ENCODE measurements at regions not wholly inside any gene's neighbourhood (a gene's known extent, or its start where the extent isn't known, plus 50 kb on each side); places are given as distances from the start of the nearest gene placed in this dataset.

DNA sequence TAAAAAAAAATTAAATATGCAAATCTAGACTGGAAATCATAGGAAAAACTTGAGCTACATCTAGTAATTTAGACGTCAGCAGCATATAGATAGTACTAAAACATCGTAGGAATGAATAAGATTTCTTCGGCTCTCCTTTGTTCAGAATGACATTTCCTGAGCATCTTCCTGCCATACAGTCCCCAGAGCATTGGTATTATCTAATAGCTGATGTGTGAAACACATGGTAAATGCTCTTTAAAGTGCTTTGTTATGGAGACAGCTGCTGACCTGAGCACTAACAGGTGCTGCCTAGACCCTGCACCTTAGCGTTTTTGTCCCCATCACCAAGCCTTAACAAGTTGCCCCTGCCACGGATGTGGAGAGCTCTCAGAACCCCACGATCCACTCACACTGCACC is 692.3 kb upstream of the PIK3C3 start:
- Histone ChIP-seq H3K4me1 (ENCODE audit: insufficient read depth) (no peaks in the 10 kb centered on the region), H3K36me3 (no peaks in the 10 kb centered on the region), H3K27me3 (no peaks in the 10 kb centered on the region), H3K9me3 (no peaks in the 10 kb centered on the region), H3K4me3 (no peak overlapping the region), H3K27ac (no peak overlapping the region)
- no peak for TF ChIP-seq CTCF (IDR thresholded peaks at IDR 0.05)
- TF ChIP-seq EP300 (IDR thresholded peaks at IDR 0.05) = no peak
- no peak for TF ChIP-seq POLR2A (IDR thresholded peaks at IDR 0.05)
- intact Hi-C loops (cut with DNase I) = no loop called here
- DNase-seq = no peak
- 85 to 95% (median 91%) methylated on average over 6 of the region's 6 CpGs for WGBS, 3 donors

DNA sequence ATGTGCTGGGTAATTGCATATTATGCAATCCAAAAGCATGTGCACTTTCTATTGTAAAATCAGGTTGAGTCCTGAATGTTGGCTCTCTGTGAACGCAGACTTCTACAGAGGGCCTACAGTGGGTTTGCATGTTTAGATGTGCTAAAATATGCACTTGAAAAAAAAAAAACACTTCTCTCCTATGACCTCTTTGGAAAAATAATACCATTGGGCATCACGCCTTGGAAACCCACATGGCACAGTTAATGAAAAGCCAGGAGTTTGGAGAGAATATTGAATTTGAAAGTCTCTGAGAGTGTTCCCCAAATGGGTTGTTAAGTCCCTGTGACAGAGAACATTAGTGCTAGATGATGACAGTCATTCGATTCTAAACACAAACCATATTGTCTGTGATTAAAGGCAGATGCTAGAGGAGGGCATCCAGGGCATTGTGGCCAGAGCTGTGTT is 710.4 kb upstream of the PIK3C3 start:
- Histone ChIP-seq H3K4me1 (ENCODE audit: insufficient read depth) (no peaks in the 10 kb centered on the region), H3K4me3 (no peak overlapping the region), H3K27ac (no peak overlapping the region), H3K27me3 (no peaks in the 10 kb centered on the region), H3K36me3 (no peaks in the 10 kb centered on the region), H3K9me3 (no peaks in the 10 kb centered on the region)
- WGBS, 3 donors = 75 to 83% (median 81%) methylated on average over 3 of the region's 3 CpGs
- intact Hi-C loops (cut with DNase I) = no loop called here
- DNase-seq = no peak
- TF ChIP-seq EP300 (IDR thresholded peaks at IDR 0.05) = no peak
- no peak for TF ChIP-seq CTCF (IDR thresholded peaks at IDR 0.05)
- TF ChIP-seq POLR2A (IDR thresholded peaks at IDR 0.05) = no peak

- intact Hi-C loops (cut with DNase I) = no loop called here
- H3K27me3 ChIP-seq = no peaks in the 10 kb centered on the region
- WGBS, 3 donors = 88 to 93% (median 92%) methylated on average over 1 of the region's 1 CpG
Measured at GRCh38 chr18:41237317-41237716, 717.7 kb upstream of the PIK3C3 start.

DNA sequence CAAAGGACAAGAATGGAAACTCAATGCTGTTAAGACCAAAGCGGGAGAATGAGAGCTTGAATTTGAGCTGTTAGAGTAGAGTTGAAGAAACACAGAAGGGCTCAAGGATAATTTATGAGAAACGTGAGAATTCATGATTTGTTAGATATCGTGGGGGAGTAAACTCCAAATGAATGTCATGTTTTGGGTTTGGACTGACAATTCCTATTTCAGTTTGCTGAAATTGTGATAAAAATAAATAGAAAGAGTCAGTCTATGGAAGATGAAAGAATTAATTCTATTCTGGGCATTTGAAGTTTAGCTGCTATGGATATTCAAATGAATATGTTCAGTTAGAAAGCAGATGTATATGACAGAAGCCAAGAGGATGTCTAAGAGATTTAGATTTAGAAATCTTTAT is 723.4 kb upstream of the PIK3C3 start:
- no peaks in the 10 kb centered on the region for H3K4me1 ChIP-seq (ENCODE audit: insufficient read depth)
- DNase-seq = no peak
- WGBS, 3 donors = 64 to 74% (median 66%) methylated on average over 3 of the region's 3 CpGs
- H3K36me3 ChIP-seq = no peaks in the 10 kb centered on the region
- H3K4me3 ChIP-seq = no peak overlapping the region
- no peak overlapping the region for H3K27ac ChIP-seq
- H3K27me3 ChIP-seq = no peaks in the 10 kb centered on the region
- intact Hi-C loops (cut with DNase I) = loop anchor here in 1 of 4 donors (5.0 kb wide), 1 partner anchor 929 kb away; no protein-coding TSS in a partner anchor
- H3K9me3 ChIP-seq = no peaks in the 10 kb centered on the region
- TF ChIP-seq CTCF (IDR thresholded peaks at IDR 0.05) (no peak), EP300 (IDR thresholded peaks at IDR 0.05) (no peak), POLR2A (IDR thresholded peaks at IDR 0.05) (no peak)

More at GRCh38 chr18:41237317-41237716, 717.7 kb upstream of the PIK3C3 start:
- H3K36me3 ChIP-seq = no peaks in the 10 kb centered on the region
- H3K27ac ChIP-seq = no peak overlapping the region
- DNase-seq = no peak
- no peak overlapping the region for H3K4me3 ChIP-seq
- H3K9me3 ChIP-seq = no peaks in the 10 kb centered on the region
- TF ChIP-seq CTCF (IDR thresholded peaks at IDR 0.05) (no peak), POLR2A (IDR thresholded peaks at IDR 0.05) (no peak), EP300 (IDR thresholded peaks at IDR 0.05) (no peak)
- no peaks in the 10 kb centered on the region for H3K4me1 ChIP-seq (ENCODE audit: insufficient read depth)

Data from ovary (tissue), 7 donors.